Activated naive CD4-positive, alpha-beta T cell treated with anti-CD3 and anti-CD28 coated beads, Interleukin-2, amount 50 U/mL, for 16 hours (primary cell): ENCODE measurements at regions not wholly inside any gene's neighbourhood (a gene's known extent, or its start where the extent isn't known, plus 50 kb on each side); places are given as distances from the start of the nearest gene placed in this dataset.

Experiments used
- DNase-seq: peaks from one replicate; pipeline ENCODE4 v3.0.0-alpha.2; 2020

GRCh38 chr2:120961396-120961795 is 225.7 kb downstream of the GLI2 start:
- no peak for DNase-seq

GRCh38 chr2:120963997-120964705 is 228.5 kb downstream of the GLI2 start:
- no peak for DNase-seq

GRCh38 chr2:120964819-120965218 is 229.2 kb downstream of the GLI2 start:
- no peak for DNase-seq

- DNase-seq: no peak
Observed at GRCh38 chr2:120966510-120967254, 231.0 kb downstream of the GLI2 start.

- no peak for DNase-seq
Observed at GRCh38 chr2:120968307-120969015, 232.8 kb downstream of the GLI2 start.

GRCh38 chr2:120969613-120970355 is 234.1 kb downstream of the GLI2 start:
- DNase-seq: no peak

- no peak for DNase-seq
Observed at GRCh38 chr2:120971866-120972265, 236.2 kb downstream of the GLI2 start.

- no peak for DNase-seq
Observed at GRCh38 chr2:120972286-120972685, 236.6 kb downstream of the GLI2 start.

- DNase-seq: no peak
Observed at GRCh38 chr2:120973196-120973595, 237.5 kb downstream of the GLI2 start.

GRCh38 chr2:120974950-120975349 is 239.3 kb downstream of the GLI2 start:
- no peak for DNase-seq

GRCh38 chr2:120976501-120977307 is 241.0 kb downstream of the GLI2 start:
- no peak for DNase-seq

GRCh38 chr2:120977582-120978358 is 242.1 kb downstream of the GLI2 start:
- no peak for DNase-seq

- no peak for DNase-seq
Observed at GRCh38 chr2:120978359-120979050, 242.8 kb downstream of the GLI2 start.

GRCh38 chr2:120979398-120979797 is 243.7 kb downstream of the GLI2 start:
- DNase-seq: no peak

- DNase-seq: no peak
Observed at GRCh38 chr2:120979921-120980320, 244.3 kb downstream of the GLI2 start.

GRCh38 chr2:120981443-120981842 is 245.8 kb downstream of the GLI2 start:
- no peak for DNase-seq

- DNase-seq: no peak
Observed at GRCh38 chr2:120982598-120982997, 246.9 kb downstream of the GLI2 start.

GRCh38 chr2:120983344-120983743 is 247.7 kb downstream of the GLI2 start:
- no peak for DNase-seq

GRCh38 chr2:120984046-120984445 is 248.4 kb downstream of the GLI2 start:
- no peak for DNase-seq

- DNase-seq: no peak
Observed at GRCh38 chr2:120984452-120985173, 248.9 kb downstream of the GLI2 start.
